HL-60 (cell line): ENCODE measurements at regions not wholly inside any gene's neighbourhood (a gene's known extent, or its start where the extent isn't known, plus 50 kb on each side); places are given as distances from the start of the nearest gene placed in this dataset.

Source experiments
- GABPA ChIP-seq: IDR thresholded peaks from 2 replicates; pipeline ENCODE4 v1.6.1; 2012; ENCODE audit warnings: low read depth
- POLR2AphosphoS5 ChIP-seq: IDR thresholded peaks from 2 replicates; pipeline ENCODE4 v1.6.1; 2012; ENCODE audit warnings: low read depth
- SPI1 ChIP-seq: IDR thresholded peaks from 2 replicates; pipeline ENCODE4 v1.6.1; 2012; ENCODE audit warnings: low read depth, mild to moderate bottlenecking, borderline replicate concordance
- TF ChIP-seq, protein P1 (sequence below): IDR thresholded peaks from one replicate; pipeline ENCODE4 v1.5.1; 2011; ENCODE audit warnings: low read length, control low read depth, inconsistent platforms; ENCODE audit not compliant: insufficient read depth
- TF ChIP-seq, protein P2 (sequence below): IDR thresholded peaks from 2 replicates; pipeline ENCODE4 v1.6.1; 2012; ENCODE audit warnings: low read depth; ENCODE audit not compliant: insufficient replicate concordance

DNA sequence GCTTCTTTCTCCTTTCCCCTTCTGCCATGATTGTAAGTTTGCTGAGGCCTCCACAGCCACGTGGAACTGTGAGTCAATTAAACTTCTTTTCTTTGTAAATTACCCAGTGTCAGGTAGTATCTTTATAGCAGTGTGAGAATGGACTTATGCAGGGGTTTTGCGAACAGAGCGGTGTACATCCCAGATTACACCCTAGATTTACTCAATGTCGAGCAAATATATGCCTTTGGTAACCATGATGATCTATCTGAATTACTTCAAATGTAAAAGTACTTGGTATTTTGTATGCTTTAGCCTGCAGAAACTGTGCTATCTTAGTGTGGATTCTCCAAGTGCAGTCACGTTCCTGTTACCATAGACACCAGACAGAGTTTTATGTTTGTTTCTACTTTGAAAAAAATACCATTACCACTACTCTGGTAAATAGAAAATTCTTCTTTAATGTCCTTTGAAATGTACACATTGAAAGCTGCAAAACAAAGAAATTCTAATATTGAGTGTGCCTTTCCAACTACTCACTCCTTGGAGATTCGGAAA, 510.4 kb upstream of the ARGLU1 start:
- TF ChIP-seq, protein P1, sequence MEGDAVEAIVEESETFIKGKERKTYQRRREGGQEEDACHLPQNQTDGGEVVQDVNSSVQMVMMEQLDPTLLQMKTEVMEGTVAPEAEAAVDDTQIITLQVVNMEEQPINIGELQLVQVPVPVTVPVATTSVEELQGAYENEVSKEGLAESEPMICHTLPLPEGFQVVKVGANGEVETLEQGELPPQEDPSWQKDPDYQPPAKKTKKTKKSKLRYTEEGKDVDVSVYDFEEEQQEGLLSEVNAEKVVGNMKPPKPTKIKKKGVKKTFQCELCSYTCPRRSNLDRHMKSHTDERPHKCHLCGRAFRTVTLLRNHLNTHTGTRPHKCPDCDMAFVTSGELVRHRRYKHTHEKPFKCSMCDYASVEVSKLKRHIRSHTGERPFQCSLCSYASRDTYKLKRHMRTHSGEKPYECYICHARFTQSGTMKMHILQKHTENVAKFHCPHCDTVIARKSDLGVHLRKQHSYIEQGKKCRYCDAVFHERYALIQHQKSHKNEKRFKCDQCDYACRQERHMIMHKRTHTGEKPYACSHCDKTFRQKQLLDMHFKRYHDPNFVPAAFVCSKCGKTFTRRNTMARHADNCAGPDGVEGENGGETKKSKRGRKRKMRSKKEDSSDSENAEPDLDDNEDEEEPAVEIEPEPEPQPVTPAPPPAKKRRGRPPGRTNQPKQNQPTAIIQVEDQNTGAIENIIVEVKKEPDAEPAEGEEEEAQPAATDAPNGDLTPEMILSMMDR = no peak
- TF ChIP-seq POLR2AphosphoS5 = no peak
- TF ChIP-seq, protein P2, sequence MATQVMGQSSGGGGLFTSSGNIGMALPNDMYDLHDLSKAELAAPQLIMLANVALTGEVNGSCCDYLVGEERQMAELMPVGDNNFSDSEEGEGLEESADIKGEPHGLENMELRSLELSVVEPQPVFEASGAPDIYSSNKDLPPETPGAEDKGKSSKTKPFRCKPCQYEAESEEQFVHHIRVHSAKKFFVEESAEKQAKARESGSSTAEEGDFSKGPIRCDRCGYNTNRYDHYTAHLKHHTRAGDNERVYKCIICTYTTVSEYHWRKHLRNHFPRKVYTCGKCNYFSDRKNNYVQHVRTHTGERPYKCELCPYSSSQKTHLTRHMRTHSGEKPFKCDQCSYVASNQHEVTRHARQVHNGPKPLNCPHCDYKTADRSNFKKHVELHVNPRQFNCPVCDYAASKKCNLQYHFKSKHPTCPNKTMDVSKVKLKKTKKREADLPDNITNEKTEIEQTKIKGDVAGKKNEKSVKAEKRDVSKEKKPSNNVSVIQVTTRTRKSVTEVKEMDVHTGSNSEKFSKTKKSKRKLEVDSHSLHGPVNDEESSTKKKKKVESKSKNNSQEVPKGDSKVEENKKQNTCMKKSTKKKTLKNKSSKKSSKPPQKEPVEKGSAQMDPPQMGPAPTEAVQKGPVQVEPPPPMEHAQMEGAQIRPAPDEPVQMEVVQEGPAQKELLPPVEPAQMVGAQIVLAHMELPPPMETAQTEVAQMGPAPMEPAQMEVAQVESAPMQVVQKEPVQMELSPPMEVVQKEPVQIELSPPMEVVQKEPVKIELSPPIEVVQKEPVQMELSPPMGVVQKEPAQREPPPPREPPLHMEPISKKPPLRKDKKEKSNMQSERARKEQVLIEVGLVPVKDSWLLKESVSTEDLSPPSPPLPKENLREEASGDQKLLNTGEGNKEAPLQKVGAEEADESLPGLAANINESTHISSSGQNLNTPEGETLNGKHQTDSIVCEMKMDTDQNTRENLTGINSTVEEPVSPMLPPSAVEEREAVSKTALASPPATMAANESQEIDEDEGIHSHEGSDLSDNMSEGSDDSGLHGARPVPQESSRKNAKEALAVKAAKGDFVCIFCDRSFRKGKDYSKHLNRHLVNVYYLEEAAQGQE = no peak
- TF ChIP-seq GABPA = no peak
- no peak for TF ChIP-seq SPI1
